HL-60 (cell line): ENCODE measurements at regions not wholly inside any gene's neighbourhood (a gene's known extent, or its start where the extent isn't known, plus 50 kb on each side); places are given as distances from the start of the nearest gene placed in this dataset.

Experiments used
- CTCF ChIP-seq: IDR thresholded peaks from one replicate; pipeline ENCODE4 v1.5.1; 2011; ENCODE audit warnings: low read length, control low read depth, inconsistent platforms; ENCODE audit not compliant: insufficient read depth
- TF ChIP-seq, protein P1 (sequence below): IDR thresholded peaks from 2 replicates; pipeline ENCODE4 v1.6.1; 2012; ENCODE audit warnings: low read depth; ENCODE audit not compliant: insufficient replicate concordance

- TF ChIP-seq CTCF, result no peak
- TF ChIP-seq, protein P1, sequence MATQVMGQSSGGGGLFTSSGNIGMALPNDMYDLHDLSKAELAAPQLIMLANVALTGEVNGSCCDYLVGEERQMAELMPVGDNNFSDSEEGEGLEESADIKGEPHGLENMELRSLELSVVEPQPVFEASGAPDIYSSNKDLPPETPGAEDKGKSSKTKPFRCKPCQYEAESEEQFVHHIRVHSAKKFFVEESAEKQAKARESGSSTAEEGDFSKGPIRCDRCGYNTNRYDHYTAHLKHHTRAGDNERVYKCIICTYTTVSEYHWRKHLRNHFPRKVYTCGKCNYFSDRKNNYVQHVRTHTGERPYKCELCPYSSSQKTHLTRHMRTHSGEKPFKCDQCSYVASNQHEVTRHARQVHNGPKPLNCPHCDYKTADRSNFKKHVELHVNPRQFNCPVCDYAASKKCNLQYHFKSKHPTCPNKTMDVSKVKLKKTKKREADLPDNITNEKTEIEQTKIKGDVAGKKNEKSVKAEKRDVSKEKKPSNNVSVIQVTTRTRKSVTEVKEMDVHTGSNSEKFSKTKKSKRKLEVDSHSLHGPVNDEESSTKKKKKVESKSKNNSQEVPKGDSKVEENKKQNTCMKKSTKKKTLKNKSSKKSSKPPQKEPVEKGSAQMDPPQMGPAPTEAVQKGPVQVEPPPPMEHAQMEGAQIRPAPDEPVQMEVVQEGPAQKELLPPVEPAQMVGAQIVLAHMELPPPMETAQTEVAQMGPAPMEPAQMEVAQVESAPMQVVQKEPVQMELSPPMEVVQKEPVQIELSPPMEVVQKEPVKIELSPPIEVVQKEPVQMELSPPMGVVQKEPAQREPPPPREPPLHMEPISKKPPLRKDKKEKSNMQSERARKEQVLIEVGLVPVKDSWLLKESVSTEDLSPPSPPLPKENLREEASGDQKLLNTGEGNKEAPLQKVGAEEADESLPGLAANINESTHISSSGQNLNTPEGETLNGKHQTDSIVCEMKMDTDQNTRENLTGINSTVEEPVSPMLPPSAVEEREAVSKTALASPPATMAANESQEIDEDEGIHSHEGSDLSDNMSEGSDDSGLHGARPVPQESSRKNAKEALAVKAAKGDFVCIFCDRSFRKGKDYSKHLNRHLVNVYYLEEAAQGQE, result no peak
Measured at GRCh38 chr10:108801220-108801619, 1122.1 kb downstream of the XPNPEP1 start.
